ENCODE measurements at regions not wholly inside any gene's neighbourhood (a gene's known extent, or its start where the extent isn't known, plus 50 kb on each side); places are given as distances from the start of the nearest gene placed in this dataset.

GRCh38 chr14:38727731-38728130, 375.3 kb downstream of the SEC23A start (continued):
- no peak for TF ChIP-seq MAX (IDR thresholded peaks at IDR 0.05)

Measured in H1 (cell line).